GM12878 (cell line): ENCODE measurements at regions not wholly inside any gene's neighbourhood (a gene's known extent, or its start where the extent isn't known, plus 50 kb on each side); places are given as distances from the start of the nearest gene placed in this dataset.

Source experiments
- ATAC-seq: fragments of 200-7000 bp; cut with Tn5 transposase; 3 replicates; pipeline ENCODE4 v1.9.1; 2020; ENCODE audit warnings: mild to moderate bottlenecking, moderate library complexity
- BruUV-seq: library from RNA; stranded (reverse); fragments of 400-500 nt; replicated peaks from 2 replicates; lab custom pipeline; 2021; lab: Mats Ljungman, UMichigan
- CTCF ChIA-PET: fragments of 300-600 bp; sonication (Branson Sonifier 250); formaldehyde crosslinking; extraction: SDS; loops from one replicate; lab custom pipeline; 2021; ENCODE audit warnings: inconsistent platforms; lab: Yijun Ruan, JAX
- POLR2A ChIA-PET: fragments of 350-600 bp; formaldehyde crosslinking; extraction: SDS; loops from one replicate; lab custom pipeline; 2021; ENCODE audit warnings: inconsistent platforms; lab: Charles Lee
- RAD21 ChIA-PET: fragments of 300-600 bp; sonication (Branson Sonifier 250); formaldehyde crosslinking; loops from one replicate; lab custom pipeline; 2023; ENCODE audit warnings: antibody characterized with exemption; ENCODE audit not compliant: unreplicated experiment; lab: Charles Lee
- SMC1A ChIA-PET: fragments of 300-600 bp; sonication (Branson Sonifier 250); formaldehyde crosslinking; loops from one replicate; lab custom pipeline; 2023; ENCODE audit not compliant: unreplicated experiment, uncharacterized antibody; lab: Charles Lee
- DNase-seq: peaks from one replicate; pipeline ENCODE4 v3.0.0-alpha.2; 2011; ENCODE audit warnings: low read depth, low spot score
- FAIRE-seq: peaks from 3 replicates; lab custom pipeline; 2011; peaks lifted over from hg19 to GRCh38; lab: Jason Lieb, UNC
- H2AFZ ChIP-seq: 2 replicates; pipeline ENCODE4 v1.6.0; 2011; ENCODE audit warnings: low read depth, low read length, control low read depth; ENCODE audit not compliant: control insufficient read depth
- H3K27ac ChIP-seq: 2 replicates; pipeline ENCODE4 v1.5.1; 2011; ENCODE audit warnings: control low read depth; ENCODE audit not compliant: control insufficient read depth, insufficient read depth
- H3K27me3 ChIP-seq, 2 experiments: replicated peaks in 1 of 2; 2 replicates each; pipeline versions ENCODE4 v1.6.0 to v1.6.1; 2011; ENCODE audit warnings: low read length in 1 of 2; ENCODE audit not compliant: control insufficient read depth in 2 of 2, insufficient read depth in 2 of 2
- H3K36me3 ChIP-seq, 2 experiments: 2 replicates each; pipeline ENCODE4 v1.5.1; 2011; ENCODE audit warnings: low read length in 1 of 2; ENCODE audit not compliant: control insufficient read depth in 2 of 2, insufficient read depth in 2 of 2
- H3K4me1 ChIP-seq: 2 replicates; pipeline ENCODE4 v1.6.1; 2011; ENCODE audit warnings: mild to moderate bottlenecking, low read length, moderate library complexity, mixed read lengths; ENCODE audit not compliant: control insufficient read depth, insufficient read depth
- H3K4me2 ChIP-seq: 2 replicates; pipeline ENCODE4 v1.6.0; 2011; ENCODE audit warnings: control low read depth; ENCODE audit not compliant: control insufficient read depth, insufficient read depth
- H3K4me3 ChIP-seq: fragments of 200-600 bp; sonication (generic); 2 replicates; pipeline ENCODE4 v1.5.1; 2016
- H3K79me2 ChIP-seq: 2 replicates; pipeline ENCODE4 v1.6.0; 2011; ENCODE audit warnings: low read length; ENCODE audit not compliant: control insufficient read depth, insufficient read depth
- H3K9ac ChIP-seq: 2 replicates; pipeline ENCODE4 v1.8.0; 2011; ENCODE audit warnings: low read length, control low read depth, mixed read lengths; ENCODE audit not compliant: control insufficient read depth, insufficient read depth
- H3K9me3 ChIP-seq: replicated peaks from 3 replicates; pipeline ENCODE4 v1.5.1; 2011; ENCODE audit warnings: mild to moderate bottlenecking, low read length; ENCODE audit not compliant: control insufficient read depth, insufficient read depth
- H4K20me1 ChIP-seq: 2 replicates; pipeline ENCODE4 v1.6.0; 2011; ENCODE audit not compliant: control insufficient read depth, insufficient read depth
- BACH1 ChIP-seq: fragments of 450-650 bp; IDR thresholded peaks from 2 replicates; pipeline ENCODE4 v1.6.1; 2017; ENCODE audit warnings: mild to moderate bottlenecking, borderline replicate concordance
- CTCF ChIP-seq, 3 experiments: IDR thresholded peaks in 2 of 3; conservative IDR thresholded peaks in 1 of 3; 2 replicates each; pipeline ENCODE4 v1.5.1; 2011; ENCODE audit warnings: low read depth in 3 of 3, low read length in 3 of 3, mild to moderate bottlenecking in 3 of 3, control low read depth in 2 of 3, moderate library complexity in 2 of 3, inconsistent platforms in 1 of 3, mixed read lengths in 1 of 3; ENCODE audit not compliant: control insufficient read depth in 2 of 3, insufficient read depth in 1 of 3; ENCODE audit errors: extremely low read depth in 1 of 3
- E2F4 ChIP-seq: IDR thresholded peaks from 2 replicates; pipeline ENCODE4 v1.6.1; 2012; ENCODE audit warnings: low read depth, low read length, improper control_type of control experiment
- ELK1 ChIP-seq: IDR thresholded peaks from 2 replicates; pipeline ENCODE4 v1.6.1; 2012; ENCODE audit warnings: low read depth, low read length, improper control_type of control experiment
- FOXK2 ChIP-seq: fragments of 450-650 bp; IDR thresholded peaks from 2 replicates; pipeline ENCODE4 v1.6.1; 2017; ENCODE audit warnings: mild to moderate bottlenecking, moderate library complexity
- HDAC2 ChIP-seq: fragments of 200-600 bp; sonication (generic); IDR thresholded peaks from 2 replicates; pipeline ENCODE4 v1.6.1; 2017
- KAT2A ChIP-seq: conservative IDR thresholded peaks from 2 replicates; pipeline ENCODE4 v1.6.1; 2011; ENCODE audit warnings: low read depth, low read length; ENCODE audit not compliant: control insufficient read depth
- MAX ChIP-seq: IDR thresholded peaks from 2 replicates; pipeline ENCODE4 v1.6.1; 2012; ENCODE audit warnings: low read depth, low read length, improper control_type of control experiment
- SPI1 ChIP-seq: IDR thresholded peaks from 2 replicates; pipeline ENCODE4 v1.6.1; 2011; ENCODE audit warnings: low read depth, mild to moderate bottlenecking, low read length, moderate library complexity, borderline replicate concordance; ENCODE audit not compliant: insufficient read depth
- SREBF1 ChIP-seq: IDR thresholded peaks from 2 replicates; pipeline ENCODE4 v1.6.1; 2012; ENCODE audit warnings: mild to moderate bottlenecking, low read length
- YBX1 ChIP-seq: fragments of 450-650 bp; IDR thresholded peaks from 2 replicates; pipeline ENCODE4 v1.6.1; 2016; ENCODE audit warnings: antibody characterized with exemption
- ZBTB33 ChIP-seq: fragments of 450-650 bp; IDR thresholded peaks from 2 replicates; pipeline ENCODE4 v1.6.1; 2017; ENCODE audit warnings: mild to moderate bottlenecking
- WGBS: methylation state at CpG from one replicate; pipeline ENCODE4 v1.1.6; 2016; ENCODE audit warnings: low lambda C conversion rate; ENCODE audit not compliant: insufficient replicate concordance, insufficient coverage; ENCODE audit errors: missing lambda C conversion rate; 5-methylcytosine and 5-hydroxymethylcytosine counted together
- in situ Hi-C: fragments of 300-500 bp; cut with MboI; formaldehyde crosslinking; loops from 9 replicates; pipeline ENCODE4 v1.14.3; 2018; ENCODE audit warnings: mixed read lengths
- intact Hi-C: fragments of 100-400 bp; cut with micrococcal nuclease; formaldehyde crosslinking; loops from one replicate; pipeline ENCODE4 v1.14.2; 2022; ENCODE audit not compliant: unreplicated experiment

GRCh38 chr4:123807187-123807586 lies 410.6 kb downstream of the SPRY1 start:
- Histone ChIP-seq H3K9ac (no peak overlapping the region), H3K79me2 (no peaks in the 10 kb centered on the region), H3K9me3 (no peaks in the 10 kb centered on the region), H3K4me2 (no peak overlapping the region), H3K4me1 (no peaks in the 10 kb centered on the region), H3K27me3 (no peaks in the 10 kb centered on the region; a peak in 1 of 4 replicates), H4K20me1 (no peaks in the 10 kb centered on the region), H3K4me3 (no peak overlapping the region), H2AFZ (no peak overlapping the region), H3K36me3 (no peaks in the 10 kb centered on the region), H3K27ac (no peak overlapping the region)
- intact Hi-C loops (no loop called here), in situ Hi-C loops (no loop called here)
- no peak for TF ChIP-seq ZBTB33
- TF ChIP-seq ELK1 = no peak
- no peak for TF ChIP-seq CTCF (IDR thresholded peaks at IDR 0.05 in 2 of 3, conservative IDR thresholded peaks at IDR 0.05 in 1 of 3; ENCODE audit: control insufficient read depth in 2 of 3, extremely low read depth in 1 of 3, insufficient read depth in 1 of 3, low read depth in 3 of 3, low read length in 3 of 3)
- TF ChIP-seq FOXK2 = no peak
- no peak for TF ChIP-seq HDAC2
- no peak for TF ChIP-seq BACH1
- TF ChIP-seq MAX = no peak
- TF ChIP-seq SPI1 = no peak
- TF ChIP-seq KAT2A = no peak
- TF ChIP-seq SREBF1 = no peak
- TF ChIP-seq E2F4 = no peak
- TF ChIP-seq YBX1 = no peak
- ChIA-PET POLR2A (no interaction called here), CTCF (no interaction called here), RAD21 (no interaction called here), SMC1A (no interaction called here)
- 17% methylated on average over 5 of the region's 5 CpGs for WGBS
- no peak for ATAC-seq
- no peak for DNase-seq
- FAIRE-seq = no peak
- no TSS peak for BruUV-seq
